ENCODE measurements at regions not wholly inside any gene's neighbourhood (a gene's known extent, or its start where the extent isn't known, plus 50 kb on each side); places are given as distances from the start of the nearest gene placed in this dataset.
"Not testable (repeated sequence)": the region's sequence is repeated elsewhere in the genome, so short reads cannot be mapped to it uniquely, and the experiment has no call there.

DNA sequence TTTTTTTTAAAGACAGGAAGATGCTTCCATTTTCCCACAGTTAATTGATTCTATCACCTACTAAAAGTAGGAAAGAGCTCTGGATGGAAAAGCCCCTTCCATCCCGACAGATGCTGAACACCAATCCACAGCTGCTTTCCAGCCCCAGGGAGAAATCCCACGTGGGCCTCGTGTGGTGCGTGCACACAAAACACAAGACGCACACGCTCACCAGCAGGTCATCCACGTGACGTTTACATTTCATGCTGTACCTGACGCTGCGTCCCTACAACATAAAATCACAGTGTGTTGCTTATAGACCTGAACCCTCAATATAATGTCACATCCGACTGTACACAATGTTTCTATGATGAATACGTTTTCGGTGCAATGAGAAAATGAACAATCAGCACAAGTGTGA is 50.2 kb upstream of the DACT2 start:
- peaks cover 6% of the 10 kb centered on the region for H3K4me1 Mint-ChIP-seq (ENCODE audit: low read depth)
- no peak for DNase-seq
- no peaks in the 10 kb centered on the region for H3K36me3 Mint-ChIP-seq (ENCODE audit: low read depth)
- H3K27me3 Mint-ChIP-seq: no peaks in the 10 kb centered on the region
- H3K27ac Mint-ChIP-seq: no peak overlapping the region
- no peaks in the 10 kb centered on the region for H3K9me3 Mint-ChIP-seq
- no peak overlapping the region for H3K4me3 Mint-ChIP-seq

DNA sequence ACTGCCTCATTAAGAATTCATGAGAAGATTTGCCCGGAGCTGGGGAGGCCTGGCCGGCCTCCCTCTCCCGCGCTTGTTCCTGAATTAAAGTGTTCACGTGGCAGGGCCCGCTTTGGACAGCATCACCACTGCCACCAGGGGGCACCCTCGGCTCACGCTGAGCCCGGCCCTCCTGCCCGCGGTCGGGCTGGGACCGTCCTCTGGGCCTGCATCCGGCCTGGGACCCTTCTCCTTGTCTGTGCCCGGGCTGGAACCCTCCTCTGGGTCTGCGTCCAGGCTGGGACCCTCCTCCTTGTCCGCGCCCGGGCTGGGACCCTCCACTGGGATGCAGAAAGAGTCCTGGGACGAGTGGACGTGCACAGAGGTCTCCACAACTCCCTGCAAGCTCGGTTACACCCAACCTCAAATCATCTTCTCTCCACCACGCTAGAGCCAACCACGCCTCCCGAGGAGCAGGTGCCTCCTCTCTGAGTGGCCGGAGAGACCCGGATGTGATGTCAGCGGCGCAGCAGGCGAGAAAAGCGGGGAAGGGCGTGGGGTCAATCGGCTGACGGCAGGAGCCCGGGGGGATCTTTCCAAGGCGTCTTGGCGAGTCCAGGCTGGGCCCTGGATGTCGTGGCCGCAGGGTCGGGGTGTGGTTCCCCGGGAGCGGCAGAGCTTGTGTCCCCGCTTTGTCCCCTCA is 50.9 kb upstream of the DACT2 start:
- H3K27ac Mint-ChIP-seq: no peak overlapping the region
- H3K27me3 Mint-ChIP-seq: no peaks in the 10 kb centered on the region
- H3K36me3 Mint-ChIP-seq (ENCODE audit: low read depth): no peaks in the 10 kb centered on the region
- peaks cover 6% of the 10 kb centered on the region for H3K4me1 Mint-ChIP-seq (ENCODE audit: low read depth)
- no peak overlapping the region for H3K4me3 Mint-ChIP-seq
- DNase-seq: peak; percentile 83
- no peaks in the 10 kb centered on the region for H3K9me3 Mint-ChIP-seq

DNA sequence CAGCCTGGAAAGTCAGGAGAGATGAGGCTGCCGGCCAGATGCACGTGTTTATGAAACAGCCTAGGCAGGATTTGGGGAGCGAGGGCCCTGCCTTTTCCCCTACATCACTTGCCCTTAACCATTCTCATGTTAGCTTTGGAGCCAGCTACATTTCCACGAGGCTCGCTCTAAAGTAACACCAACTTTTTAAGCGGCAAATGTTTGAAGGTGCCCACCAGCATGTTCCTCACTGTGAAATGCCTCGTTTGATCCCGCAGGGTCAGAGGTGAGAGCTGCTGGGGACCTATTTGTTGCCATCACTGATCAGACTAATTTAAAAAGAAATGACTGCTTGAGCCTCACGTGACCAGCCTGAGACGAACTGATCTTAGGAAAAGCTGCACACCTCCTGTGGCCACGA is 51.6 kb upstream of the DACT2 start:
- H3K9me3 Mint-ChIP-seq: no peaks in the 10 kb centered on the region
- H3K36me3 Mint-ChIP-seq (ENCODE audit: low read depth): no peaks in the 10 kb centered on the region
- H3K4me3 Mint-ChIP-seq: no peak overlapping the region

DNA sequence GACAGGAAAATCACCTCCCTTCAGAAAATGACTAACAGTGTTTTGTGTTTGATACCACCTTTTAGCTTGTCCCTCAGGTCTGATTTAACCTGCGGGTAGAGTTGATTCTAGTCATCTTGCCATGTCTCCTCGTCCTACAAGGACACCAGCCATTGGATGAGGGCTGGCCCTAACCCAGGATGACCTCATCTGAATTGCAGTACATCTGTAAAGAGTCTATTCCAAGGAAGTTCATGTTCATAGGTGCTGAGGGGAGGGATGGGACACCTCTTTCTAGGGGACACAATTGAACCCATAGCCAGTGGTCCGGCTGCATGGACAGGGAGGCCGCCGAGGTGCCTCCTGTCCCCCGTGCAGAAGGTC is 52.0 kb upstream of the DACT2 start:
- no peaks in the 10 kb centered on the region for H3K9me3 Mint-ChIP-seq
- H3K36me3 Mint-ChIP-seq (ENCODE audit: low read depth): no peaks in the 10 kb centered on the region
- peaks cover 6% of the 10 kb centered on the region for H3K4me1 Mint-ChIP-seq (ENCODE audit: low read depth)
- DNase-seq: no peak
- no peak overlapping the region for H3K27ac Mint-ChIP-seq
- no peaks in the 10 kb centered on the region for H3K27me3 Mint-ChIP-seq
- H3K4me3 Mint-ChIP-seq: no peak overlapping the region

More for the DNA sequence above, 51.6 kb upstream of the DACT2 start:
- Mint-ChIP-seq H3K27ac (no peak overlapping the region), H3K4me1 (ENCODE audit: low read depth) (peaks cover 6% of the 10 kb centered on the region), H3K27me3 (no peaks in the 10 kb centered on the region)
- no peak for DNase-seq

DNA sequence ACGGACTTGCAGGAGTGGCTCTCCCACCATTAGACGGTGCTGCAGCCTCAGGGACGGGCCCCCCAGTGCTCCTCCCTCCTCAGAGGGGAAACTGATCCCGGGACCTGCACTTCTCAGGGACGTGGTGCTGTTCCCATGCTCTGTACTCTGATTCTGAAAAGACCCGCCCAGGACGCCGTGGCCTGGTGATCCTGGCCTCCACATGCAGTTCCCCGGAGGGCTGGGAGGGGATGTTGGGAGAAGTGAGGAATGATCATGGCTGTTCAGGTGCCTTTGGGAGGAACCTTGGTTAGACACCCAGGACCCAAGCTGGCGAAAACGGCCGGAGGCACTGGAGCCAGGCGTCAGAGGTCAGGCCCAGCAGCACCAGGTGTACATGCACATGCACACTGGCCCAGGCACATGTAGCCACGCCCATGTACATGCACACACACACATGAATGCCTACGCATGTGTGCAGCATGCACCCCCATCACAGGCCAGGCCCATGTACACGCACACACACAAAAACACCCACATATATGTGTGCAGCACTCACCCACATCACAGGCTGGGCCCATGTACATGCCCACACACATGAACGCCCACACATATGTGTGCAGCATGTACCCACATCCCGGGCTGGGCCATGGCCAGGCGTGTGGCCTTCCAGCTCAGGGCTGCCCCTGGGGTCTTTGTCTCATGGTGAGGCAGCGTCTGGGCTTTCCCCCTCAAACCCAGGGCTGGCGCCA is 52.6 kb upstream of the DACT2 start:
- Mint-ChIP-seq H3K4me1 (ENCODE audit: low read depth) (peaks cover 6% of the 10 kb centered on the region), H3K27me3 (no peaks in the 10 kb centered on the region), H3K27ac (no peak overlapping the region), H3K36me3 (ENCODE audit: low read depth) (no peaks in the 10 kb centered on the region), H3K9me3 (no peaks in the 10 kb centered on the region), H3K4me3 (no peak overlapping the region)
- DNase-seq: no peak

DNA sequence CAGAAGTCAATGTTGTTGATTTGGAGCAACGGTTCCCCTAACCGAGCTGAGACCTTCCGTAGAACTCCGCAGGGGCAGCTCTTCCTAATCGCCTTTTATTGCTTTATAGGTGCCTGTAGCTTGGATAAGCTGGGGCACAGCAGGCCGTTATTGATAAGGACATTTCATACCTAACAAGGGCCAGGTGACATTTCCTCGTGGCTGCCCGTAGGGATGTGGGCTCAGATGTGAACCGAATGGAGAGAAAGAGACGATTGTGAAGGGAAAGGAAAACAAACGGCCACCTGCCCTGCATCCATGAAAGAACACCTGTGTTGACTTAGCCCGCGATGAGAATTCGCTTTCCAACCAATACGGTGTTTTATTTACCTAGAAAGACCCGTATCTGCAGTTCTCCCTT is 53.3 kb upstream of the DACT2 start:
- no peak overlapping the region for H3K27ac Mint-ChIP-seq
- H3K9me3 Mint-ChIP-seq: no peaks in the 10 kb centered on the region
- H3K36me3 Mint-ChIP-seq (ENCODE audit: low read depth): no peaks in the 10 kb centered on the region
- H3K4me1 Mint-ChIP-seq (ENCODE audit: low read depth): peaks cover 6% of the 10 kb centered on the region
- no peak for DNase-seq
- H3K27me3 Mint-ChIP-seq: no peaks in the 10 kb centered on the region
- H3K4me3 Mint-ChIP-seq: no peak overlapping the region

DNA sequence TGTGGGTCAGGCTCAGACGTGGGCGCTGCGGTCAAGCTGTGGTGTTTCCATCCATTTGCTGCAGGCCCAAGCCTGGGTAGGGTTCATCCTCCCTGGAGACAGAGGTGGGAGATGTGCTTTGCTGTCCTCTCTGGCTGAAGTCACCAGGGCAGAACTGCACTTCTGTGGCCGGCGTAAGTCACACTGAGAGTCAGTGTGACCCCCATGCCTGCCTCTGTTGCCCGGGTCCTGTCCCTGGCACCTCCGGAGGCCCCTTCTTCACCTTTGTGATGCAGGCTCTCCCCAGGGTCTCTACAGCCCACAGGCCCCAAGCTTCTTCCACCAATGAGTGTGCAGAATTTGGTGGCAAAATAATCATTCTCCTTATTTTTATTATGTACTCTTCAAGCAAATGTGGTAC is 53.8 kb upstream of the DACT2 start:
- H3K4me1 Mint-ChIP-seq (ENCODE audit: low read depth): peaks cover 6% of the 10 kb centered on the region
- H3K4me3 Mint-ChIP-seq: no peak overlapping the region
- no peak overlapping the region for H3K27ac Mint-ChIP-seq
- H3K9me3 Mint-ChIP-seq: no peaks in the 10 kb centered on the region
- no peaks in the 10 kb centered on the region for H3K36me3 Mint-ChIP-seq (ENCODE audit: low read depth)
- DNase-seq: no peak
- no peaks in the 10 kb centered on the region for H3K27me3 Mint-ChIP-seq

DNA sequence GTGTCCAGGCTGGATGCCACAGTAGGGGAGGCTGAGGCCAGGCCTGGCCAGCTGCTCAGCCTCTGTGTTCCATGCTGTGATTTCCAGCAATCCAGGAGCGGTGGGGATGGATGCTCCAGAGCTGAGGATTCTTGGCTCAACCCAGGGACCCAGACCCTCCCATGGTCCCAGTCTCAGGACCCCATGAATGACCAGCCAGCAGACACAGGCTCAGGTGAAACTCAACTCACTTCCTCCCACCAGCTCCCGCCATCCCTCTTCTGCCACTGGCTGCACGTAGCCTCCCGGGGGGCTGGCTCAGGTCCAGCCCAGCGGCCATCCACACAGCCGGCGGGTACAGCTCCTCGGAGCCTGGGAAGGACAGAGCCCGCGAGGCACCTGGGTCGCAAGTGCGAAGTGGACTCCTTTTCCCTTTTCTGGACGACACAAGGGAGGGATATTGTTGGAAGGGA is 54.5 kb upstream of the DACT2 start:
- Mint-ChIP-seq H3K36me3 (ENCODE audit: low read depth) (no peaks in the 10 kb centered on the region), H3K4me3 (no peak overlapping the region), H3K9me3 (no peaks in the 10 kb centered on the region), H3K27me3 (no peaks in the 10 kb centered on the region), H3K27ac (no peak overlapping the region), H3K4me1 (ENCODE audit: low read depth) (peaks cover 6% of the 10 kb centered on the region)
- DNase-seq: no peak

DNA sequence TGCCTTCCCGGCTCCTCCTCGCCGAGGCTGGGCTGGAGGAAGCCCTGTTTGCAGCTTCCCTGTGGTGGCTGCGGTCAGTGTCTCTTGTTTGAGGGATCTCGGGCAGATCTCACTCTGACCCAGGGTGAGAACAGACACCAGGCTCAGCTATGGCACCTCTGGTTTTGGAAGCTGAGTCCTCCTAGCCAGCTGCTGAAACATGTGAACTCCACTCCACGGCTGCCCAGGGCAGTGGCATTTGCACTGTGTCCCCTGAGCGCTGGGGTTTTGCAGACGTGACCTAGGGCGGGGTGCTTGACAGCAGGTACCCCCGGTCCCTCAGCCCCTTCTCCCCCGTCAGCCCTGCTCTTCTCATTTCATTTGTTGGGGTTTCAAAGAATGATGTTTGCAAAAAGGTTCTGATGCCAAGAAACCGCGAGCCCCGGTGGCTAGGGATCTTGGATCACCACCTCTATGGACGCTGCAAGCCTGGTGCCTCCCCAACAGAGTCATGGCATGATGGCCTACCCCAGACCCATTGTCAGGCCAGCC is 55.0 kb upstream of the DACT2 start:
- no peak for DNase-seq
- H3K27ac Mint-ChIP-seq: no peak overlapping the region
- H3K36me3 Mint-ChIP-seq (ENCODE audit: low read depth): no peaks in the 10 kb centered on the region
- no peak overlapping the region for H3K4me3 Mint-ChIP-seq
- no peaks in the 10 kb centered on the region for H3K27me3 Mint-ChIP-seq
- peaks cover 6% of the 10 kb centered on the region for H3K4me1 Mint-ChIP-seq (ENCODE audit: low read depth)
- no peaks in the 10 kb centered on the region for H3K9me3 Mint-ChIP-seq

DNA sequence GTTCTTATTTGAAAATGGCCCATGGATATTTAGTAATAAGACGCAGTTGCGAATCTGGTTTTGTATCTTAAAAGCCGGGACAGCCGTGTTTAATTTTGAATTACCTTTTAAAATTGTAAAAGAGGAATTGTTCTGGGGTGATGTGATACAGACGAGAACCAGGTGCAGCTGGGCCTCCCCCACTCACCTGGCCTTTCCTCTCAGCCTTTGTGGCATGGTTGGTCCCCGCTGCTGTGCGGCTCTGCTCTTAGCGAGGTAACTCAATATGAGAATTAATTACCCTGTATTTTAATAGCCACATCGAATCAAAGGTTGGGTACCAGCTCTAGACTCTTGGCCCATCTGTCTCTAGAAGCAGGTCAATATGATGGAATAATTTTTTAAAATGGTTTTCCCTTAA is 56.5 kb upstream of the DACT2 start:
- Mint-ChIP-seq H3K36me3 (ENCODE audit: low read depth) (no peaks in the 10 kb centered on the region), H3K9me3 (no peaks in the 10 kb centered on the region), H3K27me3 (no peaks in the 10 kb centered on the region), H3K27ac (no peak overlapping the region), H3K4me3 (no peak overlapping the region), H3K4me1 (ENCODE audit: low read depth) (no peaks in the 10 kb centered on the region)
- no peak for DNase-seq

DNA sequence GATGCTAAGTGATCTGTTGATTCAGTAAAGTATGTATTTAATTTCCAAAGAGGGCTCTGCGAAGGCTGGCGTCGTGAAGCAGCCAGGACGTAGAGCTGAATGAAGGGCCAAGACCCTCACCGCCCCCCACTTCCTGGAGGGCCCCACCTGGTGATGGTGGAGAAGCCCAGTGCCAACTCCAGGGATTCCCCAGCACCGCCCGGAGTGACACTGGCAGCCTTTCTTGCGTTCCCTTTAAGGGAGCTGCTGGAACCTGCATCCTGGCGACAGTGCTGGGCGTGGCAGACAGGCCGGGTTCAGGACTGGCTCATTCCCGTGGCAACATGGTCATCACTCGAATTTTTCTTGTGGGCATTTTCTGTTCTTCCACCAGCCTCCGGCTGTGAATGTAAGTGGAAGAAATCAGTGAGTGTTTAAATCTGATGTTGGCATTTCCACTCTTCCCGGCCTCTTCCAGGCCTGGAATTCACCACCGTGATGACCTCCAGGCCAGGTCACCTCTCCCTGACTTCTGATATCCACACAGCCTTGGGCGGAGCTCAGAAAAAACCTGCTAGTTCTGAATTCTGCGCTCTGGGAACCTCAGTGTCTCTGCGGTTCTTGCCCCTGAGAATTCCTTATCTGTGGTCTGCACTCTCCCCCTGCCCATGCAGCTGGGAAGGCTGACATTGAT is 57.4 kb upstream of the DACT2 start:
- H3K36me3 Mint-ChIP-seq (ENCODE audit: low read depth): no peaks in the 10 kb centered on the region
- H3K4me3 Mint-ChIP-seq: no peak overlapping the region
- H3K27ac Mint-ChIP-seq: no peak overlapping the region
- no peaks in the 10 kb centered on the region for H3K9me3 Mint-ChIP-seq
- H3K27me3 Mint-ChIP-seq: no peaks in the 10 kb centered on the region
- no peak for DNase-seq
- H3K4me1 Mint-ChIP-seq (ENCODE audit: low read depth): no peaks in the 10 kb centered on the region

DNA sequence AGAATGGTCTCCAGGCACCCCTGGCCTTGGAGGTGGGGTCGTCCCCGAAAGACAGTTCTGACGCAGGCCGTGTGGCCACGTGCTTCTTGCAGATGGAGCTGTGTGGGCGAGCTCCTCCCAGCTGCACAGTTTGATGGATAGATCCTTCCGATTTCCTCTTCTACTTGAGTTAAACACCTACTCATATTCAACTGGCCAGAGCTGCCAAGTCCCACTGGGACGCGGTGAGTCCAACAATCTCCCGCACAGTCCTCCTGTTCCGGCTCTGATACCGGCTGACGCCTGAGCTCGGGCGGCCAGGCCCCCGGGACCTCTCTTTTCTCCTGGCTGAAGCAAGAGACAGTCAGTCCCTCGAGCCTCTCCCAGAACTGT is 57.9 kb upstream of the DACT2 start:
- Mint-ChIP-seq H3K4me3 (no peak overlapping the region), H3K27ac (no peak overlapping the region), H3K36me3 (ENCODE audit: low read depth) (no peaks in the 10 kb centered on the region), H3K27me3 (no peaks in the 10 kb centered on the region), H3K4me1 (ENCODE audit: low read depth) (no peaks in the 10 kb centered on the region), H3K9me3 (no peaks in the 10 kb centered on the region)
- no peak for DNase-seq

DNA sequence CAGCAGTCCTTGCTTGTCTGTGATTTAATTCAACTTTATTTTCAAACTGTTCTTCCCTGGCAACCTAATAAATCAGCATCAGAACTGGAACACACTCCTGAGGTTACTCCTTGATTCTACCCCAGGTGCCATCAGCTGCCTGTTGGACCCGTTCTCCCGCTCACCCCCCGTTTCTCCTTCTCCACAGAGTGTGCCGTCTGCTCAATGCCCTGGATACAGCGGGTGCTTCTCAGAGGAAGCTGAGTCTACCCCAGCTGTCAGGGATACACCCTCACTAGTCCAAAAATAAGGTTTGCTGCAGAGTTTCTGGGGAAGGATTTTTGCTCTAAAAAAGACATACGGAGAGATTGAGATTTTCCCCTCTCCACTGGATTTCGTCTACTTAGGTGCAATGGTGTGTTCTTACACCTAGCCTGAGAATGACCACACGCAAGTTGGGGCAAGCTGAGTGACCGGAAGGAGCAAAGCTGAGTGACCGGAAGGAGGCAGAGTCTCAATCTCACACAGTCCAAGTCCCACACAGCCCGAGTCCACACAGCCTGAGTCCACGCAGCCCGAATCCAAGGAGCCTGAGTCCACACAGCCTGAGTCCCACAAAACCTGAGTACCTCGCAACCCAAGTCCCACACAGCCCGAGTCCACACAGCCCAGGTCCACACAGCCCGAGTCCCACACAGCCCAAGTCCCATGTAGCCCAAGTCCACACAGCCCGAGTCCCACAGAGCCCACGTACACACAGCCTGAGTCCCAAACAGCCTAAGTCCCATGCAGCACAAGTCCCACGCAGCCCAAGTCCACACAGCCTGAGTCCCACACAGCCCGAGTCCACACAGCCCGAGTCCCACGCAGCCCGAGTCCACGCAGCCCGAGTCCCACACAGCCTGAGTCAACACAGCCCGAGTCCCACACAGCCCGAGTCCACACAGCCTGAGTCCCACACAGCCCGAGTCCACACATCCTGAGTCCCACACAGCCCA is 58.6 kb upstream of the DACT2 start:
- no peaks in the 10 kb centered on the region for H3K9me3 Mint-ChIP-seq
- no peak for DNase-seq
- no peak overlapping the region for H3K4me3 Mint-ChIP-seq
- H3K36me3 Mint-ChIP-seq (ENCODE audit: low read depth): no peaks in the 10 kb centered on the region
- H3K27ac Mint-ChIP-seq: no peak overlapping the region
- no peaks in the 10 kb centered on the region for H3K4me1 Mint-ChIP-seq (ENCODE audit: low read depth)
- no peaks in the 10 kb centered on the region for H3K27me3 Mint-ChIP-seq

DNA sequence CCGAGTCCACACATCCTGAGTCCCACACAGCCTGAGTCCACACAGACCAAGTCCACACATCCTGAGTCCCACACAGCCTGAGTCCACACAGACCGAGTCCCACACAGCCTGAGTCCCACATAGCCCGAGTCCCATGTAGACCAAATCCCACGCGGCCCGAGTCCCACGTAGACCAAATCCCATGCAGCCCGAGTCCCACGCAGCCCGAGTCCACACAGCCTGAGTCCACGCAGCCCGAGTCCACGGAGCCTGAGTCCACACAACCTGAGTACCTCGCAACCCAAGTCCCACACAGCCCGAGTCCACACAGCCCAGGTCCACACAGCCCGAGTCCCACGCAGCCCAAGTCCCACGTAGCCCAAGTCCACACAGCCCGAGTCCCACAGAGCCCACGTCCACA is 60.0 kb upstream of the DACT2 start:
- not testable (repeated sequence) for H3K9me3 Mint-ChIP-seq; H3K27me3 Mint-ChIP-seq; DNase-seq; H3K4me1 Mint-ChIP-seq (ENCODE audit: low read depth); H3K4me3 Mint-ChIP-seq; H3K27ac Mint-ChIP-seq; H3K36me3 Mint-ChIP-seq (ENCODE audit: low read depth)

All from activated T-cell treated with anti-CD3 and anti-CD28 coated beads, Interleukin-2, amount 50 U/mL, for 24 hours (primary cell).